ENCODE measurements at regions not wholly inside any gene's neighbourhood (a gene's known extent, or its start where the extent isn't known, plus 50 kb on each side); places are given as distances from the start of the nearest gene placed in this dataset.

GRCh38 chr20:60926831-60927230 is 325.2 kb upstream of the CDH4 start:
- DNase-seq, result no peak
- Mint-ChIP-seq H3K27ac (no peak overlapping the region), H3K36me3 (ENCODE audit: low read depth) (no peaks in the 10 kb centered on the region), H3K27me3 (ENCODE audit: low read depth, poor library complexity) (peaks cover 56% of the 10 kb centered on the region), H3K4me3 (no peak overlapping the region), H3K4me1 (no peaks in the 10 kb centered on the region), H3K9me3 (no peaks in the 10 kb centered on the region)
- TF ChIP-seq CTCF (IDR thresholded peaks at IDR 0.05), result no peak

- Mint-ChIP-seq H3K27ac (no peak overlapping the region), H3K4me1 (no peaks in the 10 kb centered on the region), H3K9me3 (no peaks in the 10 kb centered on the region), H3K27me3 (ENCODE audit: low read depth, poor library complexity) (peaks cover 52% of the 10 kb centered on the region), H3K4me3 (no peak overlapping the region), H3K36me3 (ENCODE audit: low read depth) (no peaks in the 10 kb centered on the region)
- no peak for TF ChIP-seq CTCF (IDR thresholded peaks at IDR 0.05)
- DNase-seq, result no peak
These were observed 323.7 kb upstream of the CDH4 start for GRCh38 chr20:60928341-60928740.

- Mint-ChIP-seq H3K36me3 (ENCODE audit: low read depth) (no peaks in the 10 kb centered on the region), H3K4me1 (no peaks in the 10 kb centered on the region), H3K9me3 (no peaks in the 10 kb centered on the region)
These were observed 321.9 kb upstream of the CDH4 start for GRCh38 chr20:60930023-60930790.

GRCh38 chr20:60931696-60932095 is 320.4 kb upstream of the CDH4 start:
- no peak overlapping the region for H3K4me3 Mint-ChIP-seq
- peaks cover 40% of the 10 kb centered on the region for H3K27me3 Mint-ChIP-seq (ENCODE audit: low read depth, poor library complexity)
- DNase-seq, result no peak
- TF ChIP-seq CTCF (IDR thresholded peaks at IDR 0.05), result no peak
- H3K27ac Mint-ChIP-seq, result no peak overlapping the region
- H3K9me3 Mint-ChIP-seq, result no peaks in the 10 kb centered on the region
- H3K4me1 Mint-ChIP-seq, result no peaks in the 10 kb centered on the region
- no peaks in the 10 kb centered on the region for H3K36me3 Mint-ChIP-seq (ENCODE audit: low read depth)

More at GRCh38 chr20:60930023-60930790, 321.9 kb upstream of the CDH4 start:
- no peak for DNase-seq
- TF ChIP-seq CTCF (IDR thresholded peaks at IDR 0.05), result no peak
- no peak overlapping the region for H3K4me3 Mint-ChIP-seq
- peaks cover 44% of the 10 kb centered on the region for H3K27me3 Mint-ChIP-seq (ENCODE audit: low read depth, poor library complexity)
- peak overlapping the region; percentile 59 for H3K27ac Mint-ChIP-seq

GRCh38 chr20:60934724-60935123 is 317.3 kb upstream of the CDH4 start:
- H3K36me3 Mint-ChIP-seq (ENCODE audit: low read depth), result no peaks in the 10 kb centered on the region
- DNase-seq, result no peak
- H3K9me3 Mint-ChIP-seq, result no peaks in the 10 kb centered on the region
- peaks cover 32% of the 10 kb centered on the region for H3K27me3 Mint-ChIP-seq (ENCODE audit: low read depth, poor library complexity)
- H3K27ac Mint-ChIP-seq, result no peak overlapping the region
- no peaks in the 10 kb centered on the region for H3K4me1 Mint-ChIP-seq
- no peak for TF ChIP-seq CTCF (IDR thresholded peaks at IDR 0.05)
- H3K4me3 Mint-ChIP-seq, result no peak overlapping the region

GRCh38 chr20:60935971-60936370 is 316.1 kb upstream of the CDH4 start:
- H3K36me3 Mint-ChIP-seq (ENCODE audit: low read depth), result no peaks in the 10 kb centered on the region
- no peak overlapping the region for H3K27ac Mint-ChIP-seq
- H3K27me3 Mint-ChIP-seq (ENCODE audit: low read depth, poor library complexity), result peaks cover 30% of the 10 kb centered on the region
- no peaks in the 10 kb centered on the region for H3K4me1 Mint-ChIP-seq
- TF ChIP-seq CTCF (IDR thresholded peaks at IDR 0.05), result no peak
- no peak overlapping the region for H3K4me3 Mint-ChIP-seq
- DNase-seq, result no peak
- H3K9me3 Mint-ChIP-seq, result no peaks in the 10 kb centered on the region
